ENCODE measurements at regions not wholly inside any gene's neighbourhood (a gene's known extent, or its start where the extent isn't known, plus 50 kb on each side); places are given as distances from the start of the nearest gene placed in this dataset.

- H3K9me1 ChIP-seq (ENCODE audit: control insufficient read depth, extremely low read depth, insufficient read depth, low read length), result no peaks in the 10 kb centered on the region
- H2AFZ ChIP-seq (ENCODE audit: control insufficient read depth, low read length), result no peak overlapping the region
- no peak for DNase-seq (ENCODE audit: low read depth, low spot score)
- H3K4me2 ChIP-seq (ENCODE audit: control insufficient read depth, extremely low read depth, insufficient read depth, low read depth, low read length), result no peak overlapping the region
- dilution Hi-C loops (cut with MboI; ENCODE audit: extremely low pct_ligation_motif_present, low sequenced_read_pairs), result no loop called here
- H3K27me3 ChIP-seq (ENCODE audit: control insufficient read depth, extremely low read depth, insufficient read depth, low read length), result no peaks in the 10 kb centered on the region
- H3K27ac ChIP-seq (ENCODE audit: control insufficient read depth, insufficient read depth, low read length), result no peak overlapping the region
- H3K4me3 ChIP-seq (ENCODE audit: control insufficient read depth in 2 of 3, extremely low read depth in 1 of 3, insufficient read depth in 2 of 3, low read depth in 1 of 3, low read length in 3 of 3), result no peak overlapping the region
- no peak overlapping the region for H3K9ac ChIP-seq (ENCODE audit: control insufficient read depth, extremely low read depth, insufficient read depth, low read length)
- FAIRE-seq, result no peak
- H3K4me1 ChIP-seq (ENCODE audit: control insufficient read depth, extremely low read depth, insufficient read depth, low read length), result peaks cover 8% of the 10 kb centered on the region
- no peaks in the 10 kb centered on the region for H3K9me3 ChIP-seq (ENCODE audit: control insufficient read depth, low read depth, low read length)
- H3K36me3 ChIP-seq (ENCODE audit: control insufficient read depth in 2 of 2, extremely low read depth in 1 of 2, insufficient read depth in 2 of 2, low read length in 2 of 2), result no peaks in the 10 kb centered on the region
- no peaks in the 10 kb centered on the region for H3K79me2 ChIP-seq (ENCODE audit: control insufficient read depth, insufficient read depth, low read length)
- H4K20me1 ChIP-seq (ENCODE audit: control insufficient read depth, extremely low read depth, insufficient read depth, low read length), result no peaks in the 10 kb centered on the region
- no peak for TF ChIP-seq CTCF (optimal IDR thresholded peaks at IDR 0.05 in 1 of 3, IDR thresholded peaks at IDR 0.05 in 1 of 3, conservative IDR thresholded peaks at IDR 0.05 in 1 of 3; ENCODE audit: extremely low read depth in 1 of 3, insufficient read depth in 2 of 3, low read length in 3 of 3)
- no peak for TF ChIP-seq EZH2 (IDR thresholded peaks at IDR 0.05; ENCODE audit: low read length)
Measured at GRCh38 chr4:138958519-138958918, 57.1 kb upstream of the NOCT start.

GRCh38 chr4:138957302-138957701 is 58.3 kb upstream of the NOCT start:
- dilution Hi-C loops (cut with MboI; ENCODE audit: extremely low pct_ligation_motif_present, low sequenced_read_pairs), result no loop called here
- FAIRE-seq, result no peak

More at GRCh38 chr4:138957302-138957701, 58.3 kb upstream of the NOCT start:
- Histone ChIP-seq H3K27me3 (ENCODE audit: control insufficient read depth, extremely low read depth, insufficient read depth, low read length) (no peaks in the 10 kb centered on the region), H3K27ac (ENCODE audit: control insufficient read depth, insufficient read depth, low read length) (no peak overlapping the region), H3K4me2 (ENCODE audit: control insufficient read depth, extremely low read depth, insufficient read depth, low read depth, low read length) (no peak overlapping the region), H3K9me1 (ENCODE audit: control insufficient read depth, extremely low read depth, insufficient read depth, low read length) (no peaks in the 10 kb centered on the region), H3K79me2 (ENCODE audit: control insufficient read depth, insufficient read depth, low read length) (no peaks in the 10 kb centered on the region), H2AFZ (ENCODE audit: control insufficient read depth, low read length) (no peak overlapping the region), H3K9ac (ENCODE audit: control insufficient read depth, extremely low read depth, insufficient read depth, low read length) (no peak overlapping the region), H3K4me1 (ENCODE audit: control insufficient read depth, extremely low read depth, insufficient read depth, low read length) (peaks cover 20% of the 10 kb centered on the region), H4K20me1 (ENCODE audit: control insufficient read depth, extremely low read depth, insufficient read depth, low read length) (no peaks in the 10 kb centered on the region), H3K36me3 (ENCODE audit: control insufficient read depth in 2 of 2, extremely low read depth in 1 of 2, insufficient read depth in 2 of 2, low read length in 2 of 2) (no peaks in the 10 kb centered on the region), H3K4me3 (ENCODE audit: control insufficient read depth in 2 of 3, extremely low read depth in 1 of 3, insufficient read depth in 2 of 3, low read depth in 1 of 3, low read length in 3 of 3) (no peak overlapping the region), H3K9me3 (ENCODE audit: control insufficient read depth, low read depth, low read length) (no peaks in the 10 kb centered on the region)
- no peak for TF ChIP-seq CTCF (optimal IDR thresholded peaks at IDR 0.05 in 1 of 3, IDR thresholded peaks at IDR 0.05 in 1 of 3, conservative IDR thresholded peaks at IDR 0.05 in 1 of 3; ENCODE audit: extremely low read depth in 1 of 3, insufficient read depth in 2 of 3, low read length in 3 of 3)
- TF ChIP-seq EZH2 (IDR thresholded peaks at IDR 0.05; ENCODE audit: low read length), result no peak
- DNase-seq (ENCODE audit: low read depth, low spot score), result no peak
